SU-DHL-6 (cell line): ENCODE measurements at regions not wholly inside any gene's neighbourhood (a gene's known extent, or its start where the extent isn't known, plus 50 kb on each side); places are given as distances from the start of the nearest gene placed in this dataset.

Experiments used
- H2AFZ ChIP-seq: fragments of 200-600 bp; sonication (generic); 2 replicates; pipeline ENCODE4 v1.6.1; 2014; ENCODE audit warnings: low read depth, mild to moderate bottlenecking, moderate library complexity, mixed read lengths, antibody characterized with exemption, low read length; ENCODE audit not compliant: severe bottlenecking
- H3F3A ChIP-seq: fragments of 200-600 bp; shearing (Covaris generic); 2 replicates; pipeline ENCODE4 v1.6.0; 2016; ENCODE audit warnings: antibody characterized with exemption, mild to moderate bottlenecking; ENCODE audit not compliant: insufficient read depth
- H3K27ac ChIP-seq: fragments of 200-600 bp; sonication (generic); 2 replicates; pipeline ENCODE4 v1.5.1; 2016; ENCODE audit warnings: low read depth, mild to moderate bottlenecking, low read length, moderate library complexity, mixed read lengths
- H3K27me3 ChIP-seq: fragments of 200-600 bp; sonication (generic), shearing (Covaris generic); 2 replicates; pipeline ENCODE4 v1.6.0; 2014; ENCODE audit warnings: mild to moderate bottlenecking, low read length
- H3K36me3 ChIP-seq: fragments of 200-600 bp; sonication (generic); 2 replicates; pipeline ENCODE4 v1.6.1; 2014; ENCODE audit warnings: mild to moderate bottlenecking, low read length, mixed read lengths
- H3K4me2 ChIP-seq: fragments of 300-600, 200-600 bp; shearing (Covaris generic), sonication (generic); 2 replicates; pipeline ENCODE4 v1.6.0; 2014; ENCODE audit warnings: low read length, low read depth, mild to moderate bottlenecking; ENCODE audit not compliant: poor library complexity, severe bottlenecking
- H3K4me3 ChIP-seq: fragments of 200-600 bp; sonication (generic); 2 replicates; pipeline ENCODE4 v1.5.1; 2014; ENCODE audit warnings: antibody characterized with exemption, low read length, mild to moderate bottlenecking, mixed read lengths; ENCODE audit not compliant: insufficient read depth, poor library complexity, severe bottlenecking
- H3K79me2 ChIP-seq: fragments of 200-600 bp; sonication (generic); 2 replicates; pipeline ENCODE4 v1.6.1; 2014; ENCODE audit warnings: mild to moderate bottlenecking, low read length, moderate library complexity; ENCODE audit not compliant: insufficient read depth
- H3K9ac ChIP-seq: fragments of 200-600 bp; sonication (generic); 2 replicates; pipeline ENCODE4 v1.7.0; 2014; ENCODE audit warnings: mild to moderate bottlenecking, low read length
- H3K9me2 ChIP-seq: fragments of 200-600 bp; sonication (generic); replicated peaks from 2 replicates; pipeline ENCODE4 v1.6.1; 2014; ENCODE audit warnings: low read length; ENCODE audit not compliant: insufficient read depth
- H3K9me3 ChIP-seq: fragments of 200-600 bp; sonication (generic); 2 replicates; pipeline ENCODE4 v1.6.1; 2014; ENCODE audit warnings: low read length, mixed read lengths; ENCODE audit not compliant: insufficient read depth
- H4K20me1 ChIP-seq: fragments of 200-600 bp; sonication (generic); 2 replicates; pipeline ENCODE4 v1.6.1; 2014; ENCODE audit warnings: low read depth, mild to moderate bottlenecking, antibody characterized with exemption, low read length, moderate library complexity, mixed read lengths
- CTCF ChIP-seq: fragments of 200-600 bp; sonication (generic); IDR thresholded peaks from one replicate; pipeline ENCODE4 v1.5.1; 2017; ENCODE audit warnings: antibody characterized with exemption, mild to moderate bottlenecking, low read length, moderate library complexity; ENCODE audit not compliant: insufficient read depth, poor library complexity, severe bottlenecking
- EZH2phosphoT487 ChIP-seq: fragments of 200-600 bp; sonication (generic), shearing (Covaris generic); conservative IDR thresholded peaks from 2 replicates; pipeline ENCODE4 v1.6.1; 2018; ENCODE audit warnings: mild to moderate bottlenecking, antibody characterized with exemption, low read length, moderate library complexity, mixed read lengths

GRCh38 chr4:60223208-60223923 lies 976.8 kb upstream of the ADGRL3 start:
- Histone ChIP-seq H3K79me2 (no peaks in the 10 kb centered on the region), H3K36me3 (no peaks in the 10 kb centered on the region), H3K4me3 (no peak overlapping the region), H4K20me1 (no peaks in the 10 kb centered on the region), H3K9me2 (no peaks in the 10 kb centered on the region), H3K4me2 (no peak overlapping the region), H3F3A (no peaks in the 10 kb centered on the region), H3K27me3 (no peaks in the 10 kb centered on the region), H3K27ac (no peak overlapping the region), H3K9ac (no peak overlapping the region), H3K9me3 (no peaks in the 10 kb centered on the region), H2AFZ (no peak overlapping the region)
- TF ChIP-seq CTCF, result no peak
- TF ChIP-seq EZH2phosphoT487, result no peak

- H3K9ac ChIP-seq, result no peak overlapping the region
- H4K20me1 ChIP-seq, result no peaks in the 10 kb centered on the region
- H3F3A ChIP-seq, result no peaks in the 10 kb centered on the region
- no peak for TF ChIP-seq CTCF
- no peak for TF ChIP-seq EZH2phosphoT487
- no peak overlapping the region for H3K4me3 ChIP-seq
- no peaks in the 10 kb centered on the region for H3K27me3 ChIP-seq
- no peak overlapping the region for H2AFZ ChIP-seq
- H3K36me3 ChIP-seq, result no peaks in the 10 kb centered on the region
- H3K4me2 ChIP-seq, result no peak overlapping the region
- H3K27ac ChIP-seq, result no peak overlapping the region
- no peaks in the 10 kb centered on the region for H3K79me2 ChIP-seq
- H3K9me3 ChIP-seq, result no peaks in the 10 kb centered on the region
- no peaks in the 10 kb centered on the region for H3K9me2 ChIP-seq
These were observed 958.3 kb upstream of the ADGRL3 start for GRCh38 chr4:60241866-60242265.

- Histone ChIP-seq H3K27ac (no peak overlapping the region), H4K20me1 (no peaks in the 10 kb centered on the region), H3K9me3 (no peaks in the 10 kb centered on the region), H3K9me2 (no peaks in the 10 kb centered on the region), H3F3A (no peaks in the 10 kb centered on the region), H2AFZ (no peak overlapping the region), H3K36me3 (no peaks in the 10 kb centered on the region), H3K79me2 (no peaks in the 10 kb centered on the region), H3K4me3 (no peak overlapping the region), H3K9ac (no peak overlapping the region), H3K27me3 (no peaks in the 10 kb centered on the region), H3K4me2 (no peak overlapping the region)
- TF ChIP-seq EZH2phosphoT487 (no peak), CTCF (no peak)
These were observed 950.3 kb upstream of the ADGRL3 start for GRCh38 chr4:60249784-60250183.
